ENCODE measurements at regions not wholly inside any gene's neighbourhood (a gene's known extent, or its start where the extent isn't known, plus 50 kb on each side); places are given as distances from the start of the nearest gene placed in this dataset.

GRCh38 chr4:10200869-10201268 lies 84.3 kb upstream of the WDR1 start:
- no peak for DNase-seq

- DNase-seq, result no peak
Measured at GRCh38 chr4:10198365-10198764, 81.8 kb upstream of the WDR1 start.

- DNase-seq, result no peak
Measured at GRCh38 chr4:10197952-10198351, 81.4 kb upstream of the WDR1 start.

GRCh38 chr4:10196191-10196590 lies 79.6 kb upstream of the WDR1 start:
- DNase-seq, result no peak

GRCh38 chr4:10192331-10192730 lies 75.7 kb upstream of the WDR1 start:
- DNase-seq, result no peak

GRCh38 chr4:10188400-10189004 lies 71.9 kb upstream of the WDR1 start:
- DNase-seq, result no peak

GRCh38 chr4:10186228-10187214 lies 69.9 kb upstream of the WDR1 start:
- DNase-seq, result no peak

- DNase-seq, result no peak
Measured at GRCh38 chr4:10185518-10186227, 69.1 kb upstream of the WDR1 start.

GRCh38 chr4:10184501-10184938 lies 67.9 kb upstream of the WDR1 start:
- DNase-seq, result no peak

- DNase-seq, result no peak
Measured at GRCh38 chr4:10184041-10184440, 67.4 kb upstream of the WDR1 start.

- no peak for DNase-seq
Measured at GRCh38 chr4:10183462-10183861, 66.9 kb upstream of the WDR1 start.

- DNase-seq, result no peak
Measured at GRCh38 chr4:10182446-10183424, 66.1 kb upstream of the WDR1 start.

- no peak for DNase-seq
Measured at GRCh38 chr4:10181745-10182445, 65.3 kb upstream of the WDR1 start.

- no peak for DNase-seq
Measured at GRCh38 chr4:10180927-10181744, 64.5 kb upstream of the WDR1 start.

- DNase-seq, result no peak
Measured at GRCh38 chr4:10180603-10180926, 64.0 kb upstream of the WDR1 start.

- DNase-seq, result no peak
Measured at GRCh38 chr4:10179957-10180602, 63.5 kb upstream of the WDR1 start.

- no peak for DNase-seq
Measured at GRCh38 chr4:10178763-10179162, 62.2 kb upstream of the WDR1 start.

GRCh38 chr4:10175626-10176025 lies 59.0 kb upstream of the WDR1 start:
- no peak for DNase-seq

- no peak for DNase-seq
Measured at GRCh38 chr4:10173754-10174749, 57.5 kb upstream of the WDR1 start.

Measured in T1000 (cell line).